ENCODE measurements at regions not wholly inside any gene's neighbourhood (a gene's known extent, or its start where the extent isn't known, plus 50 kb on each side); places are given as distances from the start of the nearest gene placed in this dataset.

DNA sequence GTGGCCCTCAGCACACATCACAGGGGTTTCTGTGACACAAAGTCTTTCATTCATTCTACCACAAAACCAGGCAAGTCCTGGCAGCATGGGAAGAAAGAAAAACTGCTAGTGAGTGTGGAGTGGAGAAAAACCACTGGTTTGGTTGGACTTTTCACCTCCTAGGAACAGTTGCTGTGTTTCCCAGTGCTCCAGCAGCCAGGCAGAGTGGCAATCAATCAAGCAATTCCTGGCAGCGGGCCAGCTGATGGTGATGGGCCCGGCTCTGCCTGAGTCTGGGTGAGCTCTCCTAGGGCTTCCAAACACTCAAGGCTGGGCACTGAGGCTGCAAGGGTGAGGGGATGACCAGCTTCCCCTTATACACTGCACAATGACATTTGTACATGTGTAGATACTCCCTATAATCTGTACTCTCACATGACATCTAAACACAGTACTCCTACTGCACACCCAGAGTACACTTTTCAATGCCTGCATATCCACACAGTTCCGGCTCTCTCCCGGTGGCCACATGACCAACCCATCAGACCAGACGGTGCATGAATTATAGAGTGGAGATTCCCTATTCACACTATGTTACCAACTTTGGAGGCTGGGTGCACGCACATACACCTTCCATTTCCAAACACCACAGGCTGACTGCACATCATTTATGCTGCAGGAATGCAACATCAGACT is 156.6 kb downstream of the UNC5CL start (continued):
- TF ChIP-seq, protein P1, sequence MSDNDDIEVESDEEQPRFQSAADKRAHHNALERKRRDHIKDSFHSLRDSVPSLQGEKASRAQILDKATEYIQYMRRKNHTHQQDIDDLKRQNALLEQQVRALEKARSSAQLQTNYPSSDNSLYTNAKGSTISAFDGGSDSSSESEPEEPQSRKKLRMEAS (IDR thresholded peaks at IDR 0.05) = no peak
- no peak for TF ChIP-seq CBX3 (IDR thresholded peaks at IDR 0.05; ENCODE audit: low read depth)
- no peak for TF ChIP-seq RAD21 (IDR thresholded peaks at IDR 0.05; ENCODE audit: low read depth)
- TF ChIP-seq SRF (IDR thresholded peaks at IDR 0.05; ENCODE audit: low read depth) = no peak
- no peak for TF ChIP-seq TCF7L2 (IDR thresholded peaks at IDR 0.05; ENCODE audit: borderline replicate concordance, extremely low read depth, insufficient read depth, insufficient read length)

DNA sequence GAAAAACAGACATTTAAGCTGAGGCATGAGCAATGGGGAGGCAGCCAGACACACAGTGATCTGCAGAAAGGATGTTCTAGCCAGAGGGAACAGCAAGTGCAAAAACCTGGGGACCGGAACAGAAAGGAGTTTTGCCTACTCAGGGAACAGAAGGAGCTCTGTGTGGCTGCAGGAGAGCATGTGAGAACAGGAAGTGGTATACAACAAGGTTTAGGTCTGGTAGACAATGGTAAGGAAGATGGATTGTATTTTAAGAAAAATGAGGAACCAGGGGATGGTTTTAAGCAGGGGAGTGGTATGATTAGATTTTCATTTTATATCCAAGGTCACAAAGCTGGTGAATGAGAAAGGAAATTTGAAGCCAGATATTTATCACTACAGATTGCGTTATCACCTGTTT is 157.5 kb downstream of the UNC5CL start:
- H3K4me3 ChIP-seq (replicated peaks in 1 of 2; ENCODE audit: low read depth in 1 of 2, low read length in 2 of 2) = no peak overlapping the region
- POLR2A ChIA-PET = no interaction called here
- CTCF ChIA-PET = interaction anchor here (0.6 kb wide), 1 partner anchor 553 kb away, joined by 3 read pairs; no protein-coding TSS in a partner anchor
- DNase-seq (ENCODE audit: low read depth, low spot score) = no peak
- no peaks in the 10 kb centered on the region for H4K20me1 ChIP-seq (ENCODE audit: insufficient read depth)
- H3K9me3 ChIP-seq (ENCODE audit: control insufficient read depth in 1 of 2, insufficient read depth in 1 of 2, low read depth in 1 of 2, low read length in 2 of 2) = no peaks in the 10 kb centered on the region
- no peak overlapping the region for H3K27ac ChIP-seq (ENCODE audit: low read depth, low read length)
- ATAC-seq = no peak
- no TSS peak for BruUV-seq (replicated peaks)
- H3K36me3 ChIP-seq (ENCODE audit: control insufficient read depth in 1 of 2, insufficient read depth in 2 of 2, low read length in 2 of 2) = no peaks in the 10 kb centered on the region
- intact Hi-C loops (cut with micrococcal nuclease) = no loop called here
- no peaks in the 10 kb centered on the region for H3K9me2 ChIP-seq (ENCODE audit: insufficient read depth)
- H3K4me2 ChIP-seq (ENCODE audit: low read length) = no peak overlapping the region
- no peak overlapping the region for H2AFZ ChIP-seq (ENCODE audit: low read depth, low read length, poor library complexity, severe bottlenecking)
- peaks cover 22% of the 10 kb centered on the region; the same call in 1 of the 2 replicates for H3K27me3 ChIP-seq (ENCODE audit: insufficient read depth, low read length)
- peaks cover 0 to 6% of the 10 kb centered on the region in 2 experiments; a peak in 1 of 4 replicates for H3K4me1 ChIP-seq (ENCODE audit: control insufficient read depth in 1 of 2, insufficient read depth in 2 of 2, low read length in 2 of 2)
- no peak for TF ChIP-seq CBX3 (IDR thresholded peaks at IDR 0.05; ENCODE audit: low read depth)
- TF ChIP-seq POLR2AphosphoS5 (IDR thresholded peaks at IDR 0.05; ENCODE audit: low read depth, low read length) = no peak
- TF ChIP-seq ELF1 (IDR thresholded peaks at IDR 0.05; ENCODE audit: borderline replicate concordance, low read depth) = no peak
- TF ChIP-seq, protein P2, sequence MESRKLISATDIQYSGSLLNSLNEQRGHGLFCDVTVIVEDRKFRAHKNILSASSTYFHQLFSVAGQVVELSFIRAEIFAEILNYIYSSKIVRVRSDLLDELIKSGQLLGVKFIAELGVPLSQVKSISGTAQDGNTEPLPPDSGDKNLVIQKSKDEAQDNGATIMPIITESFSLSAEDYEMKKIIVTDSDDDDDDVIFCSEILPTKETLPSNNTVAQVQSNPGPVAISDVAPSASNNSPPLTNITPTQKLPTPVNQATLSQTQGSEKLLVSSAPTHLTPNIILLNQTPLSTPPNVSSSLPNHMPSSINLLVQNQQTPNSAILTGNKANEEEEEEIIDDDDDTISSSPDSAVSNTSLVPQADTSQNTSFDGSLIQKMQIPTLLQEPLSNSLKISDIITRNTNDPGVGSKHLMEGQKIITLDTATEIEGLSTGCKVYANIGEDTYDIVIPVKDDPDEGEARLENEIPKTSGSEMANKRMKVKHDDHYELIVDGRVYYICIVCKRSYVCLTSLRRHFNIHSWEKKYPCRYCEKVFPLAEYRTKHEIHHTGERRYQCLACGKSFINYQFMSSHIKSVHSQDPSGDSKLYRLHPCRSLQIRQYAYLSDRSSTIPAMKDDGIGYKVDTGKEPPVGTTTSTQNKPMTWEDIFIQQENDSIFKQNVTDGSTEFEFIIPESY (IDR thresholded peaks at IDR 0.05; ENCODE audit: extremely low read depth, insufficient replicate concordance, low read length) = no peak
- no peak for TF ChIP-seq EZH2 (IDR thresholded peaks at IDR 0.05)
- TF ChIP-seq ZFX (IDR thresholded peaks at IDR 0.05) = no peak
- TF ChIP-seq, protein P1 (IDR thresholded peaks at IDR 0.05) = no peak
- TF ChIP-seq SIN3A (IDR thresholded peaks at IDR 0.05; ENCODE audit: low read depth) = no peak
- no peak for TF ChIP-seq POLR2A (IDR thresholded peaks at IDR 0.05; ENCODE audit: borderline replicate concordance, extremely low read depth, insufficient read depth, insufficient read length)
- TF ChIP-seq CEBPB (IDR thresholded peaks at IDR 0.05; ENCODE audit: low read depth) = no peak
- no peaks in the 10 kb centered on the region for H3K79me2 ChIP-seq (ENCODE audit: insufficient read depth, low read length)
- H3K9ac ChIP-seq (ENCODE audit: low read length) = no peak overlapping the region
- RAD21 ChIA-PET (ENCODE audit: low non-redundant PET in 1 of 2, low total read pairs in 2 of 2, uncharacterized antibody in 2 of 2, unreplicated experiment in 2 of 2) = no interaction called here

Measured in HCT116 (cell line).